Endothelial cell of umbilical vein (primary cell): ENCODE measurements at regions not wholly inside any gene's neighbourhood (a gene's known extent, or its start where the extent isn't known, plus 50 kb on each side); places are given as distances from the start of the nearest gene placed in this dataset.

Experiments
- BruUV-seq: library from RNA; stranded (reverse); fragments of 400-500 nt; replicated peaks from 2 replicates; lab custom pipeline; 2021; lab: Mats Ljungman, UMichigan
- CTCF ChIA-PET: fragments of 300-600, 350-600 bp; sonication (Branson Sonifier 250); formaldehyde crosslinking; loops from one replicate; lab custom pipeline; 2021; ENCODE audit warnings: antibody characterized with exemption, inconsistent platforms; lab: Charles Lee
- POLR2A ChIA-PET: fragments of 300-600, 350-600 bp; sonication (Branson Sonifier 250); formaldehyde crosslinking; loops from one replicate; lab custom pipeline; 2021; ENCODE audit warnings: antibody characterized with exemption, inconsistent platforms; lab: Charles Lee
- DNase-seq: peaks from one replicate; pipeline ENCODE4 v3.0.0-alpha.2; 2011; ENCODE audit warnings: low read depth, low spot score
- FAIRE-seq: peaks from 2 replicates; lab custom pipeline; 2011; peaks lifted over from hg19 to GRCh38; lab: Jason Lieb, UNC
- H2AFZ ChIP-seq: 2 replicates; pipeline ENCODE4 v1.6.0; 2012; ENCODE audit warnings: low read depth, low read length, control low read depth, inconsistent platforms
- H3K27ac ChIP-seq: 2 replicates; pipeline ENCODE4 v1.5.1; 2011; ENCODE audit warnings: low read depth, mild to moderate bottlenecking, control low read depth, low read length, moderate library complexity; ENCODE audit not compliant: insufficient read depth
- H3K27me3 ChIP-seq, 2 experiments: 2 replicates each; pipeline versions ENCODE4 v1.6.0 to v1.6.1; 2011; ENCODE audit warnings: low read length in 2 of 2, mixed read lengths in 1 of 2; ENCODE audit not compliant: control insufficient read depth in 2 of 2, insufficient read depth in 2 of 2
- H3K36me3 ChIP-seq, 2 experiments: 2 replicates in 1 of 2; 3 replicates in 1 of 2; pipeline ENCODE4 v1.5.1; 2011; ENCODE audit warnings: low read length in 2 of 2, mild to moderate bottlenecking in 1 of 2, moderate library complexity in 1 of 2; ENCODE audit not compliant: control insufficient read depth in 2 of 2, insufficient read depth in 2 of 2; ENCODE audit errors: extremely low read depth in 1 of 2
- H3K4me1 ChIP-seq: 3 replicates; pipeline ENCODE4 v1.5.1; 2011; ENCODE audit warnings: mild to moderate bottlenecking, low read length; ENCODE audit not compliant: control insufficient read depth, insufficient read depth; ENCODE audit errors: extremely low read depth
- H3K4me2 ChIP-seq: 2 replicates; pipeline ENCODE4 v1.6.1; 2011; ENCODE audit warnings: low read length, control low read depth, mixed read lengths; ENCODE audit not compliant: insufficient read depth
- H3K4me3 ChIP-seq, 3 experiments: fragments of 200-600 bp in 1 of 3; sonication (generic), shearing (Covaris generic) in 1 of 3; replicated peaks in 1 of 3; 2 replicates each; pipeline ENCODE4 v1.5.1; 2011 to 2016; ENCODE audit warnings: control low read depth in 3 of 3, low read length in 3 of 3, mild to moderate bottlenecking in 2 of 3, inconsistent platforms in 1 of 3, low read depth in 1 of 3, moderate library complexity in 1 of 3; ENCODE audit not compliant: insufficient read depth in 1 of 3
- H3K79me2 ChIP-seq: 2 replicates; pipeline ENCODE4 v1.6.0; 2012; ENCODE audit warnings: low read length, inconsistent platforms; ENCODE audit not compliant: control insufficient read depth, insufficient read depth
- H3K9ac ChIP-seq: replicated peaks from 2 replicates; pipeline ENCODE3; 2011; ENCODE audit warnings: low read length, control low read depth; ENCODE audit not compliant: insufficient read depth; ENCODE audit errors: extremely low read depth
- H3K9me1 ChIP-seq: replicated peaks from 3 replicates; pipeline ENCODE4 v1.6.0; 2011; ENCODE audit warnings: mild to moderate bottlenecking, low read length; ENCODE audit not compliant: control insufficient read depth, insufficient read depth; ENCODE audit errors: extremely low read depth
- H3K9me3 ChIP-seq: replicated peaks from 2 replicates; pipeline ENCODE4 v1.5.1; 2012; ENCODE audit warnings: low read length, inconsistent platforms; ENCODE audit not compliant: control insufficient read depth, insufficient read depth
- H4K20me1 ChIP-seq: replicated peaks from 2 replicates; pipeline ENCODE3; 2011; ENCODE audit warnings: mild to moderate bottlenecking, low read length; ENCODE audit not compliant: control insufficient read depth, insufficient read depth; ENCODE audit errors: extremely low read depth
- EZH2 ChIP-seq: IDR thresholded peaks from 2 replicates; pipeline ENCODE4 v1.6.1; 2012; ENCODE audit warnings: borderline replicate concordance, low read depth, mild to moderate bottlenecking, moderate library complexity, low read length, inconsistent platforms; ENCODE audit not compliant: severe bottlenecking
- FOS ChIP-seq: IDR thresholded peaks from 2 replicates; pipeline ENCODE4 v1.6.1; 2011; ENCODE audit warnings: mild to moderate bottlenecking, low read length, moderate library complexity, borderline replicate concordance; ENCODE audit not compliant: insufficient read depth
- GATA2 ChIP-seq: IDR thresholded peaks from 2 replicates; pipeline ENCODE4 v1.7.0; 2011; ENCODE audit warnings: low read depth, mild to moderate bottlenecking, moderate library complexity, mixed read lengths, low read length; ENCODE audit not compliant: insufficient read length, insufficient read depth
- JUN ChIP-seq: IDR thresholded peaks from 2 replicates; pipeline ENCODE4 v1.6.1; 2011; ENCODE audit warnings: borderline replicate concordance, low read depth; ENCODE audit not compliant: insufficient read length, insufficient read depth
- POLR2A ChIP-seq: IDR thresholded peaks from 2 replicates; pipeline ENCODE4 v1.6.1; 2012; ENCODE audit warnings: low read depth, mild to moderate bottlenecking, control low read depth, low read length
- POLR2AphosphoS5 ChIP-seq: IDR thresholded peaks from 2 replicates; pipeline ENCODE4 v1.6.1; 2012; ENCODE audit warnings: low read depth, mild to moderate bottlenecking, control low read depth, low read length, moderate library complexity; ENCODE audit not compliant: insufficient read depth
- dilution Hi-C: fragments of 300-500 bp; cut with MboI; formaldehyde crosslinking; loops from one replicate; pipeline ENCODE4 v1.15.0; 2019; ENCODE audit warnings: low sequenced_read_pairs; ENCODE audit not compliant: extremely low pct_ligation_motif_present
- intact Hi-C: fragments of 100-400 bp; cut with micrococcal nuclease; formaldehyde crosslinking; loops from one replicate; pipeline ENCODE4 v1.10.0; 2022
- TF ChIP-seq, protein P1 (sequence below), 2 donors: IDR thresholded peaks; 1 replicate in 1 of 2; 2 replicates in 1 of 2; pipeline ENCODE4 v1.5.1; 2011; ENCODE audit warnings: low read length in 2 of 2, mild to moderate bottlenecking in 2 of 2, moderate library complexity in 2 of 2, control low read depth in 1 of 2, inconsistent platforms in 1 of 2, low read depth in 1 of 2; ENCODE audit not compliant: insufficient read depth in 1 of 2; ENCODE audit errors: extremely low read depth in 1 of 2
- TF ChIP-seq, protein P2 (sequence below): IDR thresholded peaks from 2 replicates; pipeline ENCODE4 v1.6.1; 2011; ENCODE audit not compliant: insufficient read depth, insufficient read length

DNA sequence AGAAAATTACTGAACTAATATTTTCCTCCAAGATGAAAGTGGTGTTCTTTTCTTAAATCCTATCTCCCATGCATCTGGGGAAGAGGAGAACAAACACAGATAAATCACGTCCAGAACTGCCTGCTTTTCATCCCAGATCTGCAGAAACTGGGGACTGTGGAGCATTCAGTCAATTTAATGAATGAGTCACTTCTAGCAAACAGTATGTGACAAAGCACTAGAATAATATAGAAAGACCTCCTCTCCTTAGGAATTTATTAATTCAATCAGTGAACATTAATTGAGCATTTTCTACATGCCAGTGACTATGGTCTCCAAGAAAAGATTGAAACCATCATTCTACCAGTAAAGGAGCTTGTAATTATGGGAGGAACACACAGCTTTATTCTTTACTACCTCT, 693.4 kb upstream of the ID2 start:
- H3K9me3 ChIP-seq = peaks cover 2% of the 10 kb centered on the region
- DNase-seq (no peak), FAIRE-seq (no peak)
- dilution Hi-C loops = no loop called here
- intact Hi-C loops = no loop called here
- H3K4me1 ChIP-seq = no peaks in the 10 kb centered on the region
- no TSS peak for BruUV-seq
- H3K36me3 ChIP-seq = no peaks in the 10 kb centered on the region
- H3K79me2 ChIP-seq = no peaks in the 10 kb centered on the region
- H3K27ac ChIP-seq = no peak overlapping the region
- no peaks in the 10 kb centered on the region for H3K27me3 ChIP-seq
- H2AFZ ChIP-seq = no peak overlapping the region
- H3K9me1 ChIP-seq = no peaks in the 10 kb centered on the region
- H3K9ac ChIP-seq = no peak overlapping the region
- ChIA-PET POLR2A (no interaction called here), CTCF (no interaction called here)
- TF ChIP-seq GATA2 (no peak), POLR2A (no peak), POLR2AphosphoS5 (no peak), EZH2 (no peak), FOS (no peak), JUN (no peak)
- TF ChIP-seq, protein P1, sequence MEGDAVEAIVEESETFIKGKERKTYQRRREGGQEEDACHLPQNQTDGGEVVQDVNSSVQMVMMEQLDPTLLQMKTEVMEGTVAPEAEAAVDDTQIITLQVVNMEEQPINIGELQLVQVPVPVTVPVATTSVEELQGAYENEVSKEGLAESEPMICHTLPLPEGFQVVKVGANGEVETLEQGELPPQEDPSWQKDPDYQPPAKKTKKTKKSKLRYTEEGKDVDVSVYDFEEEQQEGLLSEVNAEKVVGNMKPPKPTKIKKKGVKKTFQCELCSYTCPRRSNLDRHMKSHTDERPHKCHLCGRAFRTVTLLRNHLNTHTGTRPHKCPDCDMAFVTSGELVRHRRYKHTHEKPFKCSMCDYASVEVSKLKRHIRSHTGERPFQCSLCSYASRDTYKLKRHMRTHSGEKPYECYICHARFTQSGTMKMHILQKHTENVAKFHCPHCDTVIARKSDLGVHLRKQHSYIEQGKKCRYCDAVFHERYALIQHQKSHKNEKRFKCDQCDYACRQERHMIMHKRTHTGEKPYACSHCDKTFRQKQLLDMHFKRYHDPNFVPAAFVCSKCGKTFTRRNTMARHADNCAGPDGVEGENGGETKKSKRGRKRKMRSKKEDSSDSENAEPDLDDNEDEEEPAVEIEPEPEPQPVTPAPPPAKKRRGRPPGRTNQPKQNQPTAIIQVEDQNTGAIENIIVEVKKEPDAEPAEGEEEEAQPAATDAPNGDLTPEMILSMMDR (IDR thresholded peaks at IDR 0.05; ENCODE audit: extremely low read depth in 1 of 2, insufficient read depth in 1 of 2, low read depth in 1 of 2, low read length in 2 of 2) = no peak
- TF ChIP-seq, protein P2, sequence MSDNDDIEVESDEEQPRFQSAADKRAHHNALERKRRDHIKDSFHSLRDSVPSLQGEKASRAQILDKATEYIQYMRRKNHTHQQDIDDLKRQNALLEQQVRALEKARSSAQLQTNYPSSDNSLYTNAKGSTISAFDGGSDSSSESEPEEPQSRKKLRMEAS = no peak
- no peaks in the 10 kb centered on the region for H4K20me1 ChIP-seq
- H3K4me2 ChIP-seq = no peak overlapping the region
- no peak overlapping the region for H3K4me3 ChIP-seq
